Hepatocyte (in vitro differentiated cells): ENCODE measurements at regions not wholly inside any gene's neighbourhood (a gene's known extent, or its start where the extent isn't known, plus 50 kb on each side); places are given as distances from the start of the nearest gene placed in this dataset.
A peak's percentile ranks its signal among the peaks of the same experiment; 100 is the strongest.

ENCODE experiments used
- EZH2phosphoT487 ChIP-seq: fragments of 200-600 bp; sonication (generic); IDR thresholded peaks from one replicate; pipeline ENCODE4 v1.6.1; 2018; ENCODE audit warnings: antibody characterized with exemption, mild to moderate bottlenecking, low read depth, moderate library complexity; ENCODE audit not compliant: unreplicated experiment, severe bottlenecking
- TF ChIP-seq, protein P1 (sequence below): fragments of 200-600 bp; sonication (generic); IDR thresholded peaks from 2 replicates; pipeline ENCODE4 v1.5.1; 2016; ENCODE audit warnings: antibody characterized with exemption, mild to moderate bottlenecking; ENCODE audit not compliant: poor library complexity

DNA sequence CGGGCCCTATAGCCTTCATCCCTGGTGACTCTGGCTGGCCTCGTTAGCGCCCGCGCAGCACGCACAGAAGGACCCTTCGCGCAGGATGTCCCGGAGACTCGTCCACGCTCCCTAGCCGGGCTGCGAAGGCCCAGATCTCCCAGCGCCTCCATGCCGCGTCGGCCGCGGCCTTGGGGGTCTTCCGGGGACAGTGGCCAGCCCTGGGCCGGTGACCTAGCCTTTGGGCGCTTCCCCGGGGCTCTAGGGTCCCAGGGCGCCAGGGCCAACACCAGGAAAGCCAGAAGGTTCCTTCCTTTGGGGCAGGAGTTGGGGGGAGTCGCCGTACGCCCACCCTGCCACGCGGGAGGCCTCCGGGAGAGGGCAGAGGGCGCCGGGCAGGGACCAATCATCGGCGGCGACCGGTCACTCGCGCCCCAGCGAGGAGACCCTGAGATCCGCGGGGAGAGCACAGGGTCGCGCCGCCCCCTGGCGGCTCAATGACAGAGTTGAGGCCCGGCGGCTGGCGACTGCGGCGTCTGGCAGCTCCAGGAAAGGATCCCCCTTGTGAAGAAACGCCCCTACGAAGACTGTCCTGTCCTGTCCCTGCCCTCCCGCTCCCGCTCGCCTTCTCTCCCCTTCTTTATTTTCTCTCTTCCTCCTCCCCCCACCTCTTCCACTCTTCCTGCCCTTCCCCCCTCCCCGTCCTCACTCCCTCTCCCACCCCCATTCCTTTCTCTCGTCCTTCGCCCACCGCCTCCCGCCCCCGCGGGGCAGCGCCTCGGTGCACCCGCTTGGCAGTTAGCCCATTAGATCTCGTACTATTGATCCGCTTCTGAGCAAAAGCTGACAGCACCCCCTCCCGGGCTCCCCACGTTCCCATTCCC lies 62.3 kb upstream of the LBX1 start:
- TF ChIP-seq, protein P1, sequence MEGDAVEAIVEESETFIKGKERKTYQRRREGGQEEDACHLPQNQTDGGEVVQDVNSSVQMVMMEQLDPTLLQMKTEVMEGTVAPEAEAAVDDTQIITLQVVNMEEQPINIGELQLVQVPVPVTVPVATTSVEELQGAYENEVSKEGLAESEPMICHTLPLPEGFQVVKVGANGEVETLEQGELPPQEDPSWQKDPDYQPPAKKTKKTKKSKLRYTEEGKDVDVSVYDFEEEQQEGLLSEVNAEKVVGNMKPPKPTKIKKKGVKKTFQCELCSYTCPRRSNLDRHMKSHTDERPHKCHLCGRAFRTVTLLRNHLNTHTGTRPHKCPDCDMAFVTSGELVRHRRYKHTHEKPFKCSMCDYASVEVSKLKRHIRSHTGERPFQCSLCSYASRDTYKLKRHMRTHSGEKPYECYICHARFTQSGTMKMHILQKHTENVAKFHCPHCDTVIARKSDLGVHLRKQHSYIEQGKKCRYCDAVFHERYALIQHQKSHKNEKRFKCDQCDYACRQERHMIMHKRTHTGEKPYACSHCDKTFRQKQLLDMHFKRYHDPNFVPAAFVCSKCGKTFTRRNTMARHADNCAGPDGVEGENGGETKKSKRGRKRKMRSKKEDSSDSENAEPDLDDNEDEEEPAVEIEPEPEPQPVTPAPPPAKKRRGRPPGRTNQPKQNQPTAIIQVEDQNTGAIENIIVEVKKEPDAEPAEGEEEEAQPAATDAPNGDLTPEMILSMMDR = peak; percentile 74
- TF ChIP-seq EZH2phosphoT487 = no peak
